Lower lobe of right lung (tissue), 2 donors: ENCODE measurements at regions not wholly inside any gene's neighbourhood (a gene's known extent, or its start where the extent isn't known, plus 50 kb on each side); places are given as distances from the start of the nearest gene placed in this dataset.

Experiments
- ATAC-seq, 2 donors: fragments of 200-7000 bp; cut with Tn5 transposase; one replicate each; pipeline ENCODE4 v1.9.1; 2020 to 2022; ENCODE audit warnings: mild to moderate bottlenecking in 2 of 2, moderate library complexity in 2 of 2
- DNase-seq: peaks from one replicate; pipeline ENCODE4 v3.0.0-alpha.2; 2020
- H3K27ac ChIP-seq: fragments of 200-600 bp; one replicate; pipeline ENCODE4 v1.8.0; 2022
- H3K27me3 ChIP-seq: fragments of 200-600 bp; one replicate; pipeline ENCODE4 v1.8.0; 2022; ENCODE audit warnings: low read depth
- H3K36me3 ChIP-seq: fragments of 200-600 bp; one replicate; pipeline ENCODE4 v1.8.0; 2022; ENCODE audit warnings: mild to moderate bottlenecking
- H3K4me1 ChIP-seq: fragments of 200-600 bp; one replicate; pipeline ENCODE4 v1.8.0; 2022
- H3K4me3 ChIP-seq: fragments of 200-600 bp; one replicate; pipeline ENCODE4 v1.8.0; 2022; ENCODE audit warnings: mild to moderate bottlenecking
- H3K9me3 ChIP-seq: fragments of 200-600 bp; one replicate; pipeline ENCODE4 v1.8.0; 2022
- CTCF ChIP-seq: fragments of 200-600 bp; IDR thresholded peaks from one replicate; pipeline ENCODE4 v1.8.0; 2022; ENCODE audit warnings: antibody characterized with exemption, mild to moderate bottlenecking
- intact Hi-C: fragments of 100-400 bp; cut with DNase I; formaldehyde crosslinking; loops from one replicate; pipeline ENCODE4 v1.11.0; 2022
- donor health status: DM: no; HTN: yes; CAD: no; lungs with severe emphysema.

DNA sequence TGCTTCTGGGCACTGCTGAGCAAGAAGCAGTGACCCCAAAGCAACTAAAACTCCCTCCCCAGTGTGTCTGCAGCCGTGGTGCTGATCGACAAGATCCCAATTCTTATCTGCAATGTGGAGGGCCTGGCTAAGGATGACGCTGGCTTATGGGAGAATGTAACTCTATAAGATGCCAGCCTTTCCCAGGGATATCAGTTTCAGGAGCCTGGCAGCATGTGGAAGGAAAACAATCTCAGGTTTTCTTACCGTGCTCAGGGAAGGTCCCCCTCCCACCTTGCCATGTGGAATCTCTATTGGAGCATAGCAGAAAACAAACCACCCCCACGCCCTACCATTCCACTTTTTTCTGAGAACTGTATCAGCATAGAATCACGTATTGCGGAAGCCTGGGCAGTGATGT, 87.7 kb upstream of the PTPN3 start:
- Histone ChIP-seq H3K27me3 (no peaks in the 10 kb centered on the region), H3K36me3 (no peaks in the 10 kb centered on the region), H3K4me3 (no peak overlapping the region), H3K9me3 (no peaks in the 10 kb centered on the region), H3K4me1 (no peaks in the 10 kb centered on the region), H3K27ac (no peak overlapping the region)
- no peak for DNase-seq
- no peak for ATAC-seq
- intact Hi-C loops, result no loop called here
- no peak for TF ChIP-seq CTCF

DNA sequence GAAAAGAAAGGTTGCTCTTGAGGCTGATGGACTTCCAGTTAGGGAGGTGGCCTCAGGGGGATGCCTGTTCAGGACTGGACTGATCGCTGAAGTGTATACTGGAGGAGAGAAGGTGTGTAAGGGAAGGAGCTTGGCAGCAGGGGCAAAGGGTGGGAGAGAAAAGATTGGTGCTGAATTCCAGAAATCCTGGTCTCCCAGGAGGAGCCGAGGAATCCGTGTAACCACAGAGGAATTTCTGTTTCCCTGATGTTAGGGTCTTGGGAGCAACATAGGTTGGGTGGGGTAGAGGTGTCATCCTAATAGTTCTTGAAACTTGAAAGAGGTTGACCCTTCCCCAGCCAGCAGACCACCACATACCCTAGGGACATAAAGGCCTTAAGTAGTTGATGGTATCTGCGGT, 88.9 kb upstream of the PTPN3 start:
- no peaks in the 10 kb centered on the region for H3K27me3 ChIP-seq
- H3K4me3 ChIP-seq, result no peak overlapping the region
- no peak for DNase-seq
- intact Hi-C loops, result no loop called here
- H3K9me3 ChIP-seq, result no peaks in the 10 kb centered on the region
- no peak for TF ChIP-seq CTCF
- no peaks in the 10 kb centered on the region for H3K36me3 ChIP-seq
- no peaks in the 10 kb centered on the region for H3K4me1 ChIP-seq
- ATAC-seq, result no peak
- no peak overlapping the region for H3K27ac ChIP-seq

- no peak for ATAC-seq
- H3K9me3 ChIP-seq, result no peaks in the 10 kb centered on the region
- TF ChIP-seq CTCF, result no peak
Measured at GRCh38 chr9:109588415-109588814, 90.3 kb upstream of the PTPN3 start.

GRCh38 chr9:109590966-109591365, 92.9 kb upstream of the PTPN3 start:
- Histone ChIP-seq H3K36me3 (no peaks in the 10 kb centered on the region), H3K27ac (no peak overlapping the region), H3K27me3 (no peaks in the 10 kb centered on the region), H3K4me1 (no peaks in the 10 kb centered on the region), H3K4me3 (no peak overlapping the region), H3K9me3 (no peaks in the 10 kb centered on the region)
- peak in 1 of 2 donors; percentile 42 for ATAC-seq
- intact Hi-C loops, result no loop called here
- no peak for TF ChIP-seq CTCF
- DNase-seq, result peak; percentile 56

More at GRCh38 chr9:109588415-109588814, 90.3 kb upstream of the PTPN3 start:
- H3K36me3 ChIP-seq, result no peaks in the 10 kb centered on the region
- intact Hi-C loops, result no loop called here
- no peaks in the 10 kb centered on the region for H3K27me3 ChIP-seq
- no peak overlapping the region for H3K4me3 ChIP-seq
- DNase-seq, result no peak
- no peaks in the 10 kb centered on the region for H3K4me1 ChIP-seq
- H3K27ac ChIP-seq, result no peak overlapping the region

DNA sequence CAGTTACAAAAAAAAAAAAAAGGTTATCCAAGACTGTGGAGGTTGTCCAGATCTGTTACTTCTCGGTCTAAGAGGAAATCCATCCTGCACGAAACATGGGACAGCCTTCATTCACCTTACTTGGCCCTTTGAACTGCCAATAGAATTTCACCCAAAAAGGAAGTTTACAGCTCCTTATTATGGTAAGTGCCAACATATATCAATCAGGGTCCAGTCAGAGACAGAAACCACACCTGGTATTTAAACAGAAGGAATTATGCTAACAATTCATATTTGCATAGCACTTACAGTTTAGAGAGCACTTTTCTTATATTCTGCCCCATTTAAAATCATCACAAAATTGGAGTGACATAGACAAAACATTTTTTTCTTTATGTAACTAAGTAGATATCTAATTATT, 93.6 kb upstream of the PTPN3 start:
- no peak for ATAC-seq
- intact Hi-C loops, result no loop called here
- no peaks in the 10 kb centered on the region for H3K27me3 ChIP-seq
- no peak for DNase-seq
- no peaks in the 10 kb centered on the region for H3K9me3 ChIP-seq
- H3K27ac ChIP-seq, result no peak overlapping the region
- no peak for TF ChIP-seq CTCF
- H3K36me3 ChIP-seq, result no peaks in the 10 kb centered on the region
- no peaks in the 10 kb centered on the region for H3K4me1 ChIP-seq
- no peak overlapping the region for H3K4me3 ChIP-seq

DNA sequence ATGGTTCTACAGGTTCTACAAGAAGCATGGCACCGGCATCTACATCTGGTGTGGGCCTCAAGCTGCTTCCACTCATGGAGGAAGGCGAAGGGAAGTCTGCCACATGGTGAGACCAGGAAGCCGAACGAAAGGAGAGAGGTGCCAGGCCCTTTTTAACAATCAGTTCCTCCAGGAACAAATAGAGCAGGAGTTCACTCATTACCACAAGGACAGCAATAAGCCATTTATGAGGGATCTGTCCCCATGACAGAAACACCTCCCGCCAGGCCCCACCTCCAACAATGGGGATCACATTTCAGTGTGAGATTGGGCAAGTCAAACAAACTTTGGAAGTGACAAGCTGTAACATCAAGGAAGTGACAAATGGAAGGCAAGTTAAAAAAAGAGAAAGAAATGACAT, 95.5 kb upstream of the PTPN3 start:
- no peak overlapping the region for H3K27ac ChIP-seq
- no peaks in the 10 kb centered on the region for H3K27me3 ChIP-seq
- H3K9me3 ChIP-seq, result no peaks in the 10 kb centered on the region
- DNase-seq (no peak), ATAC-seq (no peak)
- no peak for TF ChIP-seq CTCF
- no peaks in the 10 kb centered on the region for H3K36me3 ChIP-seq
- H3K4me3 ChIP-seq, result no peak overlapping the region
- no peaks in the 10 kb centered on the region for H3K4me1 ChIP-seq
- intact Hi-C loops, result no loop called here
